ENCODE measurements at regions not wholly inside any gene's neighbourhood (a gene's known extent, or its start where the extent isn't known, plus 50 kb on each side); places are given as distances from the start of the nearest gene placed in this dataset.

DNA sequence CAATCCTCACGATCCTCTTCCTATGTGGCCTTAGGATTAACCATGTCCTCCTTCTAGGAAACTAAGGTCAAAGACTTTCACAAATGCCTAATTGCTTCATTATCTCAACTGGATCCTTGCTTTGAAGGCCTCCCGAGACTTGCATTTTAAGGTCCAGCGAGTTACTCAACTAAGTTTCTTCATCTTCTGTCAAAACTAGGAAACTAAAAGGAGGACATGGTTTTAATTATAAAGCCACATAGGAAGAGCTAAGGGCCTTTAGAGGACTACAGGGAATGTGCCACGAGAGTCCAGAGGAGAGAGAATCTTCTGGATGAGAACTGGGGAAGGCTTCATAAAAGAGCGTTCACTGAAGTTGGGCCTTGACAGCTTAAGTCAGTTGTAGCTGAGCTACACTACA lies 87.8 kb upstream of the LPP start:
- TF ChIP-seq CEBPB (IDR thresholded peaks at IDR 0.05) (no peak), RFX5 (IDR thresholded peaks at IDR 0.05) (no peak), JUNB (IDR thresholded peaks at IDR 0.05) (no peak), CBX8 (IDR thresholded peaks at IDR 0.05) (no peak), EP300 (IDR thresholded peaks at IDR 0.05) (no peak), JUN (IDR thresholded peaks at IDR 0.05) (no peak), POLR2A (IDR thresholded peaks at IDR 0.05; ENCODE audit: low read length) (no peak), HOXB5 (CRISPR knock-in tag; IDR thresholded peaks at IDR 0.05) (no peak)
- TF ChIP-seq, protein P1, sequence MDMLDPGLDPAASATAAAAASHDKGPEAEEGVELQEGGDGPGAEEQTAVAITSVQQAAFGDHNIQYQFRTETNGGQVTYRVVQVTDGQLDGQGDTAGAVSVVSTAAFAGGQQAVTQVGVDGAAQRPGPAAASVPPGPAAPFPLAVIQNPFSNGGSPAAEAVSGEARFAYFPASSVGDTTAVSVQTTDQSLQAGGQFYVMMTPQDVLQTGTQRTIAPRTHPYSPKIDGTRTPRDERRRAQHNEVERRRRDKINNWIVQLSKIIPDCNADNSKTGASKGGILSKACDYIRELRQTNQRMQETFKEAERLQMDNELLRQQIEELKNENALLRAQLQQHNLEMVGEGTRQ (IDR thresholded peaks at IDR 0.05): no peak
- TF ChIP-seq, protein P2, sequence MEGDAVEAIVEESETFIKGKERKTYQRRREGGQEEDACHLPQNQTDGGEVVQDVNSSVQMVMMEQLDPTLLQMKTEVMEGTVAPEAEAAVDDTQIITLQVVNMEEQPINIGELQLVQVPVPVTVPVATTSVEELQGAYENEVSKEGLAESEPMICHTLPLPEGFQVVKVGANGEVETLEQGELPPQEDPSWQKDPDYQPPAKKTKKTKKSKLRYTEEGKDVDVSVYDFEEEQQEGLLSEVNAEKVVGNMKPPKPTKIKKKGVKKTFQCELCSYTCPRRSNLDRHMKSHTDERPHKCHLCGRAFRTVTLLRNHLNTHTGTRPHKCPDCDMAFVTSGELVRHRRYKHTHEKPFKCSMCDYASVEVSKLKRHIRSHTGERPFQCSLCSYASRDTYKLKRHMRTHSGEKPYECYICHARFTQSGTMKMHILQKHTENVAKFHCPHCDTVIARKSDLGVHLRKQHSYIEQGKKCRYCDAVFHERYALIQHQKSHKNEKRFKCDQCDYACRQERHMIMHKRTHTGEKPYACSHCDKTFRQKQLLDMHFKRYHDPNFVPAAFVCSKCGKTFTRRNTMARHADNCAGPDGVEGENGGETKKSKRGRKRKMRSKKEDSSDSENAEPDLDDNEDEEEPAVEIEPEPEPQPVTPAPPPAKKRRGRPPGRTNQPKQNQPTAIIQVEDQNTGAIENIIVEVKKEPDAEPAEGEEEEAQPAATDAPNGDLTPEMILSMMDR (IDR thresholded peaks at IDR 0.05): no peak

Measured in A549 (cell line).